ENCODE measurements at regions not wholly inside any gene's neighbourhood (a gene's known extent, or its start where the extent isn't known, plus 50 kb on each side); places are given as distances from the start of the nearest gene placed in this dataset.

DNA sequence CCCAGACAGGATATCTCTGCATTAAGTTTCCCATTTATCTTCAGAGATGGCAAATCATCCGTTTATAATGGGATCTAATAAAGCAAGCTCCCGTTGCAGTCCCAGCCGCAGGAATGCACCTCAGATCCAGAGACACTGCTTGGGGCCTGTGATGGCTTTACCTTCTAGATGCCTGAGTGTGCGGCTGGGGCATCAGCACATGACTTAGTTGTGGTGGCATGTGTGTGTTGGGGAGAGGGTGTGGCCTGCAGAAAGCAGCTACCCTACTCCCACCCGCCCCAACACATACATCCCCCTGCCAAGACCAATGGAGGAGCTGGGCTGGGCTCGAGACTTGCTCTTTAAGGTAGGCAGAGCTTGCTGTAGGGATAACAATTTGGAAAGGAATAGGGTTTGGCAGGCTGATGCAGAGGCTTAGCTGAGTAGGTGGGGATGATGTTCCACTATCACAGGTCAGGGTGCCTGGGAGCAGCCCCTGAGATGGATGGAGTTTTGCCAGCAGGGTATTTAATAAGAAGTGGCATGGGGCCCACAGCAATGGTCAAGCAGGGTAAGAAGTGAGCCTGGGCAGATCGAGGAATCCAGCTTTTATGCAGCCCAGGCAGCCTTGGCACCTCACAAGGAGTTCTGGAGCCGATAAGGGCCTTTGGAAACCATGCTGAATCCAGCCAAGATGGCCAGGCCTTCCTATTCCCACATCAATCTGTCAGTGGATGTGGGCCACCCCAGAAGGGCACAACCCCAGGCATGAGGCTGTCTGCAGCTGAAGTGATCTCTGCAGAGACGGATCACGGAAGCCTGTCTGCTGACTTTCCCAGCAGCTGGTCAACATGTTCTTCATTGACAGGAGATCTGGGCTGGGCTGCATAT is 601.3 kb downstream of the BUD13 start:
- Histone ChIP-seq H3K9me3 (ENCODE audit: insufficient read depth, low read depth, low read length) (no peaks in the 10 kb centered on the region), H3K27me3 (ENCODE audit: insufficient read depth, low read length) (no peaks in the 10 kb centered on the region), H3K27ac (ENCODE audit: low read length) (no peak overlapping the region), H3K4me1 (ENCODE audit: insufficient read depth, low read length) (peaks cover 10% of the 10 kb centered on the region; the same call in 1 of the 2 replicates), H3K9ac (ENCODE audit: low read depth, low read length) (no peak overlapping the region), H3K36me3 (ENCODE audit: insufficient read depth, low read depth, low read length) (no peaks in the 10 kb centered on the region), H3K4me3 (ENCODE audit: low read length) (no peak overlapping the region)

DNA sequence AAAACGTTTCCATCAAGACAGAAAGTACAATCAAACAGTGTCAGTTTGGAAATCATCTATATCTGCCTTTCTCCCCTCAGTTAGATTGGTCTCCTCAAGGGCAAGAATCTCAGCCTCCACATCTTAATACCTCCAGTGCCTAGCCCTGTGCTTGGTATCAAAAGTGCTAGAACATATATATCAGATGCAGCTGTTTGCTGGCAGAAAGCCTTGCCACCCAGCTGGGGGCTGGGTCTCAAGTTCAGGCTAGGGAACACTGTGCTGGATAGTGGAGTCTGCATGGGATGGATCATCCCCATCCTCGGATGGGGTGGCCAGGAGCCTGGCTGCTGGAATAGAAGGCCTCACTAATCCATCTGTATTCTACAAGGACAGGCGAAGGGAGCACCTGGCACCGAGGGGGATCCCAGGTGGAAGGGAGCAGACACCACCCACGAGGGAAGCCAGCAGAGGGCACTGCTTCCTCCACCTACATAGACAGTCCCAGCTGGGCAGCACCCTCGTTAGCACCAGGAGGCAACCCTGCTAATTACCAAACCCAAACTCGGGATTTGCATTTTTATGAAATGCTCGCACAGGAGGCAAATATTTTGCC is 602.2 kb downstream of the BUD13 start:
- H3K27me3 ChIP-seq (ENCODE audit: insufficient read depth, low read length), result no peaks in the 10 kb centered on the region
- no peak overlapping the region for H3K9ac ChIP-seq (ENCODE audit: low read depth, low read length)
- no peak overlapping the region for H3K27ac ChIP-seq (ENCODE audit: low read length)
- H3K36me3 ChIP-seq (ENCODE audit: insufficient read depth, low read depth, low read length), result no peaks in the 10 kb centered on the region
- H3K4me3 ChIP-seq (ENCODE audit: low read length), result no peak overlapping the region
- H3K9me3 ChIP-seq (ENCODE audit: insufficient read depth, low read depth, low read length), result no peaks in the 10 kb centered on the region
- peaks cover 6% of the 10 kb centered on the region; the same call in 1 of the 2 replicates for H3K4me1 ChIP-seq (ENCODE audit: insufficient read depth, low read length)

DNA sequence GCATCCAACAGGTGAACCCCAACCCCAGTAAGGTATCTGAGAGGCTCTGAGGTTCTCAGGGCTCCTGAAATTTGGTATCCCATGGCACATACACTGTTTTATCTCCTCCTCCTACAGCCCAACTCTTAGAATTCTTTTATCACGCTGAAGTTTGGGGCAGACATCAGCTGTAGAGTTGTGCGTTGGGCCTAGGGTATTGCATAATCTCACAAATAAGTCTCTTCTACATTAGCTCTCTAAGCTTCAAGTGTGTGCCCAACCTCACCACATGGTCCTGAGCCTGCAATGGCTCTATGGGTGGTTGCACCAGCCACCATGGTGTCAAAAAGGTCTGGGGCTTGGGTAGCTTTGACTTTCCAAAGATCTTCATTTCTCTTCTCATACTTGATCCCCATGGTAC is 603.0 kb downstream of the BUD13 start:
- Histone ChIP-seq H3K4me1 (ENCODE audit: insufficient read depth, low read length) (peaks cover 6% of the 10 kb centered on the region; the same call in 1 of the 2 replicates), H3K27ac (ENCODE audit: low read length) (no peak overlapping the region), H3K9me3 (ENCODE audit: insufficient read depth, low read depth, low read length) (no peaks in the 10 kb centered on the region), H3K27me3 (ENCODE audit: insufficient read depth, low read length) (no peaks in the 10 kb centered on the region), H3K36me3 (ENCODE audit: insufficient read depth, low read depth, low read length) (no peaks in the 10 kb centered on the region), H3K4me3 (ENCODE audit: low read length) (no peak overlapping the region), H3K9ac (ENCODE audit: low read depth, low read length) (no peak overlapping the region)

DNA sequence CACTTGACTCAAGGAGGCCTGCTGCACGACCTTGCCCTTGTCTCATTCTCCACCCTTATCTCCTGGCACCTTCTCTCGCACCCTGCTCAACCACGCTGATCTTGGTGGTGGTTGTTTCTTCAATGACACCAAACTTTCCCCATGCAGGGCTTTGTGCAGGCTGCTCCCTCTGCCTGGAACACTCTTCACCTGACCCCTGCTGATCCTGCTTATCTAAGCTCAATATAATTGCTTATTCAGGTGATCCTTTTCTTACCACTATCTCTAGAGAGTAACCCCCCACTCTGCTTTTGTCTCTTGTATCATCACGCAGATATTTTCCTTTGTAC is 604.4 kb downstream of the BUD13 start:
- H3K27ac ChIP-seq (ENCODE audit: low read length), result no peak overlapping the region
- no peaks in the 10 kb centered on the region for H3K9me3 ChIP-seq (ENCODE audit: insufficient read depth, low read depth, low read length)
- H3K36me3 ChIP-seq (ENCODE audit: insufficient read depth, low read depth, low read length), result no peaks in the 10 kb centered on the region
- H3K4me3 ChIP-seq (ENCODE audit: low read length), result no peak overlapping the region
- no peaks in the 10 kb centered on the region for H3K4me1 ChIP-seq (ENCODE audit: insufficient read depth, low read length)
- no peaks in the 10 kb centered on the region for H3K27me3 ChIP-seq (ENCODE audit: insufficient read depth, low read length)
- no peak overlapping the region for H3K9ac ChIP-seq (ENCODE audit: low read depth, low read length)

- H3K9ac ChIP-seq (ENCODE audit: low read depth, low read length), result no peak overlapping the region
- no peaks in the 10 kb centered on the region for H3K4me1 ChIP-seq (ENCODE audit: insufficient read depth, low read length)
- H3K9me3 ChIP-seq (ENCODE audit: insufficient read depth, low read depth, low read length), result no peaks in the 10 kb centered on the region
- H3K4me3 ChIP-seq (ENCODE audit: low read length), result no peak overlapping the region
- no peak overlapping the region for H3K27ac ChIP-seq (ENCODE audit: low read length)
- H3K36me3 ChIP-seq (ENCODE audit: insufficient read depth, low read depth, low read length), result no peaks in the 10 kb centered on the region
- no peaks in the 10 kb centered on the region for H3K27me3 ChIP-seq (ENCODE audit: insufficient read depth, low read length)
These were observed 604.9 kb downstream of the BUD13 start for GRCh38 chr11:116167706-116168458.

DNA sequence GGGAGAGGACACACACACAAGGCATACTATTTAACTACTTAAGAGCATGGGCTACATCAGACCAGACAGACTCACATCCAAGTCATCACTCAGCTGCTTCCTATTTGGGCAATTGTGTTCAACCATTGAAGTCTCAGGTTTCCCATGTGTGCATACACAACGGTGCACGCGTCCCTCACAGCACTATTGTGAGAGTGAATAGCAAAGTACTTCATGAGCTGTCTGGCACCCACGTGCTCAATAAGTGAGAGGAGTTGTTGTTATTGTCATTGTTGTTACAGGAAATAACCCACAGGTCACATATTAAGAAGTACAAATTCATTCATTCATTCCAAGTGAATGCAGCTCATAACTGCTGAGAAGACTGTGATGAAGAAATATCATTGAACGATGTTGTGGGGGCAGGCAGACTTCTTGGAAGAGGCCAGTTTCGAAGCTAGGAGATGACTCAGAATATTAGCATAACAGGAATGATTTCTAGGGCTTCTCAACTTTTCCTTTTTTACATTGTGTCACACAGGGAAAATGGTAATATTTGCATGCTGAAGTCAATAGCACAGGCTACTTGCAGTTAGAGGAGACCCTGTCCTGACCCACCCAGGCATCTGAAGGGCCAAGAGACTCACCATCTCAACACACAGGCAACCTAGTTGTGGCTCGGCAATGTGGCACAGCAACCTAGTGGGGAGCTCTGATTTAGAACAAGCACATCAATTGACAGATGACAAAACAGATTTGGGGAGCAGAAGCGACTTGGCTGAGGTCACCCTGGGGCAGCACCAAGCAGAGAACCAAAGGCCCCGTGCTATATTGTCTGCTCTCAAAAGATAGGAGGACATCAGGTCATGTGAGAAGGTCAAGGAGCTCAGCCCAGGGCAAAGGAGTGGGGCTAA is 606.0 kb downstream of the BUD13 start:
- Histone ChIP-seq H3K27ac (ENCODE audit: low read length) (no peak overlapping the region), H3K9me3 (ENCODE audit: insufficient read depth, low read depth, low read length) (no peaks in the 10 kb centered on the region), H3K4me1 (ENCODE audit: insufficient read depth, low read length) (no peaks in the 10 kb centered on the region; the same call in 1 of the 2 replicates), H3K4me3 (ENCODE audit: low read length) (no peak overlapping the region), H3K36me3 (ENCODE audit: insufficient read depth, low read depth, low read length) (no peaks in the 10 kb centered on the region), H3K9ac (ENCODE audit: low read depth, low read length) (no peak overlapping the region), H3K27me3 (ENCODE audit: insufficient read depth, low read length) (no peaks in the 10 kb centered on the region)

GRCh38 chr11:116164843-116165242 is 607.9 kb downstream of the BUD13 start:
- Histone ChIP-seq H3K4me3 (ENCODE audit: low read length) (no peak overlapping the region), H3K36me3 (ENCODE audit: insufficient read depth, low read depth, low read length) (no peaks in the 10 kb centered on the region), H3K9me3 (ENCODE audit: insufficient read depth, low read depth, low read length) (no peaks in the 10 kb centered on the region), H3K9ac (ENCODE audit: low read depth, low read length) (no peak overlapping the region), H3K27me3 (ENCODE audit: insufficient read depth, low read length) (no peaks in the 10 kb centered on the region), H3K4me1 (ENCODE audit: insufficient read depth, low read length) (no peaks in the 10 kb centered on the region; the same call in 1 of the 2 replicates), H3K27ac (ENCODE audit: low read length) (no peak overlapping the region)

GRCh38 chr11:116162886-116163230 is 609.9 kb downstream of the BUD13 start:
- Histone ChIP-seq H3K27ac (ENCODE audit: low read length) (no peak overlapping the region), H3K27me3 (ENCODE audit: insufficient read depth, low read length) (no peaks in the 10 kb centered on the region), H3K4me1 (ENCODE audit: insufficient read depth, low read length) (no peaks in the 10 kb centered on the region; the same call in 1 of the 2 replicates)

GRCh38 chr11:116162086-116162885 is 610.5 kb downstream of the BUD13 start:
- Histone ChIP-seq H3K9me3 (ENCODE audit: insufficient read depth, low read depth, low read length) (no peaks in the 10 kb centered on the region), H3K4me3 (ENCODE audit: low read length) (no peak overlapping the region; the same call in 1 of the 2 replicates), H3K27me3 (ENCODE audit: insufficient read depth, low read length) (no peaks in the 10 kb centered on the region), H3K27ac (ENCODE audit: low read length) (no peak overlapping the region), H3K36me3 (ENCODE audit: insufficient read depth, low read depth, low read length) (no peaks in the 10 kb centered on the region), H3K4me1 (ENCODE audit: insufficient read depth, low read length) (no peaks in the 10 kb centered on the region; the same call in 1 of the 2 replicates), H3K9ac (ENCODE audit: low read depth, low read length) (no peak overlapping the region)

More at GRCh38 chr11:116162886-116163230, 609.9 kb downstream of the BUD13 start:
- Histone ChIP-seq H3K36me3 (ENCODE audit: insufficient read depth, low read depth, low read length) (no peaks in the 10 kb centered on the region), H3K4me3 (ENCODE audit: low read length) (no peak overlapping the region; the same call in 1 of the 2 replicates), H3K9ac (ENCODE audit: low read depth, low read length) (no peak overlapping the region), H3K9me3 (ENCODE audit: insufficient read depth, low read depth, low read length) (no peaks in the 10 kb centered on the region)

- H3K27ac ChIP-seq (ENCODE audit: low read length), result no peak overlapping the region
- H3K9me3 ChIP-seq (ENCODE audit: insufficient read depth, low read depth, low read length), result no peaks in the 10 kb centered on the region
- H3K36me3 ChIP-seq (ENCODE audit: insufficient read depth, low read depth, low read length), result no peaks in the 10 kb centered on the region
- no peaks in the 10 kb centered on the region for H3K27me3 ChIP-seq (ENCODE audit: insufficient read depth, low read length)
- no peak overlapping the region for H3K4me3 ChIP-seq (ENCODE audit: low read length)
- H3K9ac ChIP-seq (ENCODE audit: low read depth, low read length), result no peak overlapping the region
- no peaks in the 10 kb centered on the region for H3K4me1 ChIP-seq (ENCODE audit: insufficient read depth, low read length)
These were observed 624.1 kb downstream of the BUD13 start for GRCh38 chr11:116148645-116149044.

Data from iPS-20b (cell line).